Loucy (cell line): ENCODE measurements at regions not wholly inside any gene's neighbourhood (a gene's known extent, or its start where the extent isn't known, plus 50 kb on each side); places are given as distances from the start of the nearest gene placed in this dataset.

Source experiments
- H2AFZ ChIP-seq: fragments of 200-600 bp; sonication (generic); 2 replicates; pipeline ENCODE4 v1.6.0; 2016; ENCODE audit warnings: antibody characterized with exemption, mild to moderate bottlenecking, low read length, moderate library complexity
- H3F3A ChIP-seq: fragments of 200-600 bp; 2 replicates; pipeline ENCODE4 v1.6.0; 2016; ENCODE audit warnings: antibody characterized with exemption, low read depth, mild to moderate bottlenecking
- H3K27me3 ChIP-seq: fragments of 200-600 bp; sonication (generic); 2 replicates; pipeline ENCODE4 v1.6.1; 2014; ENCODE audit warnings: low read length, mild to moderate bottlenecking; ENCODE audit not compliant: insufficient read depth, poor library complexity, severe bottlenecking
- H3K36me3 ChIP-seq: fragments of 200-600 bp; sonication (generic); 2 replicates; pipeline ENCODE4 v1.6.1; 2016; ENCODE audit warnings: low read length; ENCODE audit not compliant: insufficient read depth
- H3K4me1 ChIP-seq: fragments of 200-600 bp; sonication (generic); 2 replicates; pipeline ENCODE4 v1.5.1; 2014; ENCODE audit warnings: low read length, mild to moderate bottlenecking; ENCODE audit not compliant: insufficient read depth, poor library complexity, severe bottlenecking
- H3K4me2 ChIP-seq: fragments of 200-600 bp; sonication (generic); 2 replicates; pipeline ENCODE4 v1.6.0; 2014; ENCODE audit warnings: antibody characterized with exemption, low read length, low read depth, mild to moderate bottlenecking; ENCODE audit not compliant: poor library complexity, severe bottlenecking
- H3K4me3 ChIP-seq: fragments of 200-600 bp; sonication (generic); 2 replicates; pipeline ENCODE4 v1.5.1; 2014; ENCODE audit warnings: low read length, mild to moderate bottlenecking, mixed read lengths; ENCODE audit not compliant: poor library complexity, severe bottlenecking
- H3K79me2 ChIP-seq: fragments of 200-600 bp; sonication (generic); 2 replicates; pipeline ENCODE4 v1.6.1; 2014; ENCODE audit warnings: low read length; ENCODE audit not compliant: insufficient read depth
- H3K9ac ChIP-seq: fragments of 200-600 bp; sonication (generic); 2 replicates; pipeline ENCODE4 v1.6.0; 2014; ENCODE audit warnings: mild to moderate bottlenecking, low read depth, low read length, moderate library complexity; ENCODE audit not compliant: poor library complexity, severe bottlenecking
- H3K9me2 ChIP-seq: fragments of 200-600 bp; sonication (generic); replicated peaks from 2 replicates; pipeline ENCODE4 v1.6.1; 2016; ENCODE audit warnings: low read depth, low read length, mixed read lengths
- H3K9me3 ChIP-seq: fragments of 200-600 bp; sonication (generic); 2 replicates; pipeline ENCODE4 v1.6.1; 2014; ENCODE audit warnings: mild to moderate bottlenecking, antibody characterized with exemption, low read length, low read depth; ENCODE audit not compliant: insufficient read depth
- H4K20me1 ChIP-seq: fragments of 200-600 bp; sonication (generic); 2 replicates; pipeline ENCODE4 v1.6.0; 2014; ENCODE audit warnings: antibody characterized with exemption, low read length, mild to moderate bottlenecking; ENCODE audit not compliant: insufficient read depth, poor library complexity, severe bottlenecking
- EZH2phosphoT487 ChIP-seq: fragments of 200-600 bp; IDR thresholded peaks from 2 replicates; pipeline ENCODE4 v1.6.1; 2018; ENCODE audit warnings: antibody characterized with exemption, mild to moderate bottlenecking, moderate library complexity, borderline replicate concordance
- TF ChIP-seq, protein P1 (sequence below): fragments of 200-600 bp; sonication (generic); conservative IDR thresholded peaks from 2 replicates; pipeline ENCODE4 v1.5.1; 2014; ENCODE audit warnings: mild to moderate bottlenecking, antibody characterized with exemption, low read length

DNA sequence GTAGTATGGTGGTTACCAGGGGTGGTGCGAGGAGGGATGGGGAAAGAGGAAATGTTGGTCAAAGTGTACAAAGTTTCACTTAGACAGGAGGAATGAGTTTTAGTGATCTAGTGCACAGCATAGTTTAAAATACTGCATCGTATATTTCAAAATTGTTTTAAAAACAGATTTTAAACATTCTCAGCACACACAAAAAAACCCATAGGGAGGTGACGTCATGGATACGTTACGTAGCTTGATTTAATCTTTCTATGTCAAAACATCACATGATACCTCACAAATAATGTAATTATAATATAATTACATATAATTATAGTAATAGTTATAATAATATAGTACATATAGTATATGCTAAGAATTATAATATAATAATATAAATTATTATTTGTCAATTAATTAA, 614.2 kb downstream of the TMEM114 start:
- Histone ChIP-seq H3F3A (no peaks in the 10 kb centered on the region), H3K4me2 (no peak overlapping the region), H3K4me3 (no peak overlapping the region), H4K20me1 (no peaks in the 10 kb centered on the region), H3K9ac (no peak overlapping the region), H3K9me2 (no peaks in the 10 kb centered on the region), H3K79me2 (no peaks in the 10 kb centered on the region), H3K36me3 (no peaks in the 10 kb centered on the region), H2AFZ (no peak overlapping the region), H3K27me3 (no peaks in the 10 kb centered on the region), H3K9me3 (no peaks in the 10 kb centered on the region), H3K4me1 (no peaks in the 10 kb centered on the region)
- TF ChIP-seq, protein P1, sequence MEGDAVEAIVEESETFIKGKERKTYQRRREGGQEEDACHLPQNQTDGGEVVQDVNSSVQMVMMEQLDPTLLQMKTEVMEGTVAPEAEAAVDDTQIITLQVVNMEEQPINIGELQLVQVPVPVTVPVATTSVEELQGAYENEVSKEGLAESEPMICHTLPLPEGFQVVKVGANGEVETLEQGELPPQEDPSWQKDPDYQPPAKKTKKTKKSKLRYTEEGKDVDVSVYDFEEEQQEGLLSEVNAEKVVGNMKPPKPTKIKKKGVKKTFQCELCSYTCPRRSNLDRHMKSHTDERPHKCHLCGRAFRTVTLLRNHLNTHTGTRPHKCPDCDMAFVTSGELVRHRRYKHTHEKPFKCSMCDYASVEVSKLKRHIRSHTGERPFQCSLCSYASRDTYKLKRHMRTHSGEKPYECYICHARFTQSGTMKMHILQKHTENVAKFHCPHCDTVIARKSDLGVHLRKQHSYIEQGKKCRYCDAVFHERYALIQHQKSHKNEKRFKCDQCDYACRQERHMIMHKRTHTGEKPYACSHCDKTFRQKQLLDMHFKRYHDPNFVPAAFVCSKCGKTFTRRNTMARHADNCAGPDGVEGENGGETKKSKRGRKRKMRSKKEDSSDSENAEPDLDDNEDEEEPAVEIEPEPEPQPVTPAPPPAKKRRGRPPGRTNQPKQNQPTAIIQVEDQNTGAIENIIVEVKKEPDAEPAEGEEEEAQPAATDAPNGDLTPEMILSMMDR = no peak
- no peak for TF ChIP-seq EZH2phosphoT487

DNA sequence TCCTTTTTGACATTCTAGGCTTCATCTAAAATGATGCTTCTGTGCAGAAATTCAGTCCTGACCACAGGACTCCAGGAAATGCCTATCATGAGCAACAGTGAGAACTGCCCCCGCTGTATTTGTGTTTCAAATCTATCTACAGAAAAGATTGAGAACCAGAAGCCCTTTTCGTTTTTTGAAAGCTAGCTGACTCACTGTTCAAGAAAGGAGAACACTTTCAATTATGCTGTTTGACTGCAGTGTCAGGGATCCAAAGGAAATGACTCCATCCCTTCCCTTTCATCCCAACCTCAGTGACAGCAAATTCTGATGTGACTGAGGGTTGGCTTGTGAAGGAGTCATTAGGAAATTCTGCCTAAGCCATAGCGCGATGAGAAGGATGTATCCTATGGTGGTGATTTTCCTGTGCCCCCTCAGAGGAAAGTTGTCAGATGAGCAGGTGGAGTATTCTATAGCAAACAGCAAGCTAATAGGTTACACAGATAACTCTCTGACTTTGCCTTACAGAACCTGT, 622.3 kb downstream of the TMEM114 start:
- H3K9me3 ChIP-seq = no peaks in the 10 kb centered on the region
- H3F3A ChIP-seq = no peaks in the 10 kb centered on the region
- H3K4me1 ChIP-seq = no peaks in the 10 kb centered on the region
- TF ChIP-seq, protein P1 = no peak
- TF ChIP-seq EZH2phosphoT487 = no peak
- no peaks in the 10 kb centered on the region for H3K79me2 ChIP-seq
- H2AFZ ChIP-seq = no peak overlapping the region
- H3K9ac ChIP-seq = no peak overlapping the region
- H3K4me2 ChIP-seq = no peak overlapping the region
- no peaks in the 10 kb centered on the region for H4K20me1 ChIP-seq
- no peak overlapping the region for H3K4me3 ChIP-seq
- no peaks in the 10 kb centered on the region for H3K27me3 ChIP-seq
- H3K9me2 ChIP-seq = no peaks in the 10 kb centered on the region
- no peaks in the 10 kb centered on the region for H3K36me3 ChIP-seq

DNA sequence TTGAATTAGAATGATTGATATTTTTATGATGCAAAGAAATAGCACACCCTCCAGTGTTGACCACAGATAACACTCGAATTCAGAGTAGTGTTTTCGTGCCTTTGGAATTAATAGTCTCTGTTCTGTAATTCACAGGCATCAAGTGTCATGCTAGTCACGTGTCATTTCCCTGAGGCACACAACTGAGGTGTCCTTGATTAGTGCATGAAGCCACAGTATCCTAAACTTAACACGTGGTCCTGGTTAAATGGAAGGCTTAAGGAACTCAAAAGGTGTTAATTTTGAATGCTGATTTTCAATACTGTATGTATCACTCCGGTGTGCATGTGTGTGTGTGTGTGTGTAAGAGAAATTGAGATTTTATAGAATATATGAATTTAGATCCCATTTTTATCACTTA, 625.6 kb downstream of the TMEM114 start:
- H3K4me1 ChIP-seq = no peaks in the 10 kb centered on the region
- no peaks in the 10 kb centered on the region for H3K9me2 ChIP-seq
- H3K4me3 ChIP-seq = no peak overlapping the region
- H3K27me3 ChIP-seq = no peaks in the 10 kb centered on the region
- H3K79me2 ChIP-seq = no peaks in the 10 kb centered on the region
- no peaks in the 10 kb centered on the region for H3F3A ChIP-seq
- no peaks in the 10 kb centered on the region for H3K9me3 ChIP-seq
- no peak overlapping the region for H2AFZ ChIP-seq
- TF ChIP-seq EZH2phosphoT487 = no peak
- no peak overlapping the region for H3K4me2 ChIP-seq
- H3K36me3 ChIP-seq = no peaks in the 10 kb centered on the region
- H4K20me1 ChIP-seq = no peaks in the 10 kb centered on the region
- no peak overlapping the region for H3K9ac ChIP-seq

DNA sequence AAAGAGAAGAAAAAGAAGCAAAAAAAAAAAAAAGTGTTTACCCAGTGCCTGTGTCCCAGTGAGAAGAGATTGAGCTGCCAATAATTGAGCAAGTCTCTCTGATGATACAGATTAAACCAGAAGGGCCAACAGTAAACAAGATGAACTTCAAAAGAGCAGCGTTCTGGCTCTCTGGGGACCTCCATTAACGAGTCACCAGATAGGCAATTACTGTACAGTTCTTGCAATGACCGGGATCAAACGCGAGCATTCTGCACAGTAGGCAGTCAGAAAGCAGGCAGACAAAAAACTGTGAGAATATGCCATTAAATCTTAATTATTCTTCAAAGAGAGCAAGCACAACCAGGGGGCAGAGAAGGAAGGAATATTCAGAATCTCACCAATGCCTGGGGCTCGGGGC, 626.1 kb downstream of the TMEM114 start:
- Histone ChIP-seq H3K9me2 (no peaks in the 10 kb centered on the region), H4K20me1 (no peaks in the 10 kb centered on the region), H3K36me3 (no peaks in the 10 kb centered on the region), H3K4me2 (no peak overlapping the region), H3K4me1 (no peaks in the 10 kb centered on the region), H3K27me3 (no peaks in the 10 kb centered on the region), H3K9me3 (no peaks in the 10 kb centered on the region), H3K4me3 (no peak overlapping the region), H2AFZ (no peak overlapping the region), H3K9ac (no peak overlapping the region), H3F3A (no peaks in the 10 kb centered on the region), H3K79me2 (no peaks in the 10 kb centered on the region)
- TF ChIP-seq EZH2phosphoT487 = no peak
